Hematopoietic multipotent progenitor cell treated with erythropoietin and hydrocortisone succinate and interleukin-3 and kit ligand, for 17 days (in vitro differentiated cells): ENCODE measurements at regions not wholly inside any gene's neighbourhood (a gene's known extent, or its start where the extent isn't known, plus 50 kb on each side); places are given as distances from the start of the nearest gene placed in this dataset.

Experiments
- DNase-seq: peaks from one replicate; pipeline ENCODE4 v3.0.0-alpha.2; 2015; ENCODE audit warnings: low spot score

- no peak for DNase-seq
These were observed 292.2 kb downstream of the GAS1 start for GRCh38 chr9:86655147-86655546.

DNA sequence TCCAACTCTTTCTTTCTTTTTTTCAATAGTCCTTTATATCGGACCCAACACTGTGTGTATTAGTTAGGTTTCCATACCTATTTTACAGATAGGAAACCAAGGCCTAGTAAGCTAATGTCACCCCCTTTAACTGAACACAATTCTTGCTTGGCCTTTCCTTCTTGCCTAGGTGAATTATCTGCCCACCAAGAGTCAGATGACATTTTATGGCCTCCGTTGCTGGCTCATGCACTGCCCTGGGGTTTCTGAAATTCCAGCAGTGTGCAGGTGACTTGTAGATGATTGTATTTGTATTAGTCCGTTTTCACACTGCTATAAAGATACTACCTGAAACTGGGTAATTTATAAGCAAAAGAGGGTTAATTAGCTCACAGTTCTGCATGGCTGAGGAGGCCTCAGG, 293.8 kb downstream of the GAS1 start:
- no peak for DNase-seq

DNA sequence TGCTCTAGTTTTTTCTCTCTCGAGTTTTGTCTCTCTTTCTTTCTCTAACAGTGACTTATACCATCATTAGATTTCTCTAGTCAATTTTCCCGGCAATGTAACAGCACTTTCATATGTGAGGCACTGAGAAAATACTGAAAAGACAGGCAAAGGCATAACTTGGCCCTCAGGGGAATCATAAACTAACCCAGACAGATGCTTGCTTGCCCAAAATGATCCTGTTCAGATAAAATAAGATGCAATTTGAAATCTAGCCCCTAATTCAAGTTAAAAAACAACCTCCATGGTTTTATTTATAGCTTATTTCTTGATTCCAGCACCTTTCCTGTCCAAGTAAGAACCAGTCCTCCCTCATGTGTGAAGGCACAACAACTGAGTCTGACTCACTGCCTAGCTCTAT, 294.6 kb downstream of the GAS1 start:
- DNase-seq: no peak

DNA sequence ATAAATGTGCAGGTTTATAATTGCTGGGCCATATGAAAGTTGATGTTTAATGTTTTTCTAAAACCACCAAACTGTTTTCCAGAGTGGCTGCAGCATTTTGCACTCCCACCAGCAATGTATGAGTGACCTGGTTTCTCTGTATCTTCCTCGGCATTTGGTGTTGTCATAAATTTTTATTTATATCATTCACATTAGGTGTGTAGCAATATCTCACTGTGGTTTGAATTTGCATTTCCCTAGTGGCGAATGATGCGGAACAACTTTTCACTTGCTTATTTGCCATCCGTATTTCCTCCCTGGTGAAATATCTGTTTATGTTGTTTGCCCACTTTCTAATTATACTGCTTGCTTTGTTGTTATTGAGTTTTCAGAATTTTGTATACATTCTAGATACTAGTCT, 295.7 kb upstream of the TUT7 start:
- no peak for DNase-seq

DNA sequence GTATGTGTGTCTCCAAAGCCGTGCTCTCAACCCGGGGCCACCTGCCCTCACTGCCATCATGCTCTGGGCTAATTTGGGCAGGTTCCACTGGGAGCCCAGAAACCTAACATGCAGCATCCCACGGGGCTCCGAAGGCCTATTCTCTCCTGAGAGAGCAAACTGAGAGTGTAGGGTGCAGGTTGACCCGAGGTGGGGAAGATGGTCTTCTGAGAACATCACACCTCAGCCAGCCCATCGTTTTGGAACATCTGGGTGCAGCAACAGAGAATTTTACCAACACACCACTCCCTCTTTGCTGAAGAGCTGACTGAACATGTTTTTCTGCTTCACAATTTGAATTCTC, 294.6 kb upstream of the TUT7 start:
- no peak for DNase-seq

- no peak for DNase-seq
These were observed 294.1 kb upstream of the TUT7 start for GRCh38 chr9:86648156-86648827.

DNA sequence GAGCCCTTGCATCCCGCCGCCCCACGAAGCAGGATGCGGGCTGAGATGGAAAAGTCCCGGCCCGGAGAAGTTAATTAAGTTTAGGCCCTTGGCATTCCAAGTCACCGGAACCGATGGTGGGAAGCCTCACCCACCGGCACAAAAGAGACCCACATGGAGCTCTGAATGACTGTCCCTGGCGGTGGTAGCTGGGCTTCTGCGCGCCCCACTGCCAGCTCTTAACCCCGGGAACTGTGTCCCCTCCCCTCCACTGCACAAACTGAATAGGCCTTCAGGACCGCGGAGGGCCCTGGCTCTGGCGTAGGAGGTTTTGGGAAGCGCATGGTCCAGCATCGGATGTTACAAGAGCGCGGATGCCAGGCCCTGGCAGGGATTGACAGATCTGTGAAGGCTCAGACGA, 291.1 kb upstream of the TUT7 start:
- DNase-seq: no peak

- DNase-seq: no peak
These were observed 290.4 kb upstream of the TUT7 start for GRCh38 chr9:86644675-86645034.

DNA sequence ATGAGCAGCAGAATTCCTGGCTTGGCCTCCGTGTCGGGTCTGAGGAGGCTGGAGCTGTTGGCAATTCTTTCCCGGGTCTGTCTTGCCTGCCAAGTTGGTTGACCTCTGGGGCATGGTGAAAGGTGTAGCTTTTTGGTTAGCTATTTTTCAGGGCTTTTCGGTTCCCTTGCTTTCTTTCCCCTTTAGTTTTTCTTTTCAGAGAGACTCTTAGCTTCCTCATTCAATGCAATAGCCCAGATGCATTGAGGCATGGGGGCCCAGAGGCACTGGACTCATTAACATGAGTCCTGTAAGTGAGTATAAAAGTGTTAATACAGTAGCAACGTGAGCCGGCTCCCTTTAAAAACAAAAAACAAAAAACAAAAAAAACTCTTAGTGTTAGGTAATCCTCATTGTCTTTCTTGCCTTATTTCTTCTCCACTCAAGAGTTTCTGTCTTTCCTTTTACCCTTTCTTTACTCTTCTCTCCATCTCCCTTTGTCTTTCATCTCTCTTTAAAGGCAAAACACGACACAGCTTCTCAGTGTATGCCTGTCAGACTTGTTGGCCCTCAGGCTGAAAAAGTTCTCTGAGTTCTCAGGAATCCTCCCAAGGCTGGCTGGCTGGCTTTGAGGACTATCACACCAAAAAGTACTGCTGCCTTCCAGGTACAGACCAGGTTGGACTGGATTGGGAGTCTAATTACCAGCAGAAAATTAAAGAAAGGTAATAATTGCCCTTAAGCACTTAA, 289.9 kb upstream of the TUT7 start:
- no peak for DNase-seq

- DNase-seq: no peak
These were observed 288.5 kb upstream of the TUT7 start for GRCh38 chr9:86642721-86643120.

DNA sequence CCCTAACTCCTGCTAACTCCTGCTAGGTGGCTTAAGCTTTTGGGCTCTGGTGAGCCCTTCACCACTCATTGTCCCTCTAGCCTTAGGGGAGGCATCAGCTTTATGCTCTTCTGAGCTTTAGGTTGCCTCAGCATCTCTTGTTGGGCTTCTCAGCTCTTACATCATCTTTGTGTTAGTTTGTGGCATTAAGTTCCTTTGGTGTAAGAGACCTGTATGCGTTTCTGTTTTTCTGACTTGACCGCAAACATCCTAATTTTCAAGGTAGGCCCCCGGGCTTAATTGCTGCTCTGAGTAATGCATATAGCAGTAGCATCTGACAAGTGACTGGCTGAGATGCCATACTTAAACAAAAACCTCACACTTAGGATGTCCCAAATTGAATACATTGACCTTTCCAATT, 287.8 kb upstream of the TUT7 start:
- no peak for DNase-seq

DNA sequence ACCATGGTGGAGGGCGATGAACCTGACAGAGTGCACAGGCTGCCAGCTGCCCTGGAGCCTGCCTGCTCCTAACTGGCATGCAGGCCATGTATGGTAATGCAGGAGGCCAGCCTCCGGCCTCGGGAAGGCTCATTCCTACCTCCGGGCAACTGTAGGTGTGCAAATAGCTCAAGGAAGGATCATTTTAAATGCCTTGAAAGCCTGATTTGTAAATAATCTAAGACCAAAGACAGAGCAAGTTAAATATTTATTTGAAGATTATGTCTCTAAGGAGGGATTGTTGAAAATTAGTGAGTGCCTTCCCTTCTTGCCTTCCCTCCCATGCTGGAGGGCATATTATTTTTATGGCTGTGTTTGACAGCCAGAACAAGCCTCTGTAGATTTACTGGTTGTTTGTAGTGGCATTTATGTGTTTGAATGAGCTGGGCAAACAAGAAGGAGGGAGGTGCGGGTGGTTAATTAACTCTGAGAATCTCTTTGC, 285.7 kb upstream of the TUT7 start:
- DNase-seq: no peak

- DNase-seq: no peak
These were observed 285.1 kb upstream of the TUT7 start for GRCh38 chr9:86639287-86639686.

DNA sequence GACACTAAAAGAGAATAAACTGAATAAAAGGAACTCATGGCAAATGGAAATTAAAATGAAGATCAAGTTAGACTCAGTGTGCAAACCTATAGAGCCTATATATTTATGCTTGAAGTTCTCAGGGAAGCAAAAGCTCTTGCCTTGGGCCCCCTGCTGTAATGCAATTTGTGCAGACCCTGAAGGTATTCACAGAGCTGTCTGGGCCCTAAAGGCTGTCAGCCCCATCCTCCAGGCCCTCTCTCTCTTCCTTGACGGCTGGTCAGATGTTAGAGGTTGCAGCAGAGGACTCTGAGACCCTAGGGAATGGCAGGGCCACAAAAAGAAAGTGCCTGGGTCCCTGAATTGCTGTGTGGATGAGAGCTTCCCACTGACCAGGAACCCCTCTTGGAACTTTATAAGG, 283.9 kb upstream of the TUT7 start:
- no peak for DNase-seq

DNA sequence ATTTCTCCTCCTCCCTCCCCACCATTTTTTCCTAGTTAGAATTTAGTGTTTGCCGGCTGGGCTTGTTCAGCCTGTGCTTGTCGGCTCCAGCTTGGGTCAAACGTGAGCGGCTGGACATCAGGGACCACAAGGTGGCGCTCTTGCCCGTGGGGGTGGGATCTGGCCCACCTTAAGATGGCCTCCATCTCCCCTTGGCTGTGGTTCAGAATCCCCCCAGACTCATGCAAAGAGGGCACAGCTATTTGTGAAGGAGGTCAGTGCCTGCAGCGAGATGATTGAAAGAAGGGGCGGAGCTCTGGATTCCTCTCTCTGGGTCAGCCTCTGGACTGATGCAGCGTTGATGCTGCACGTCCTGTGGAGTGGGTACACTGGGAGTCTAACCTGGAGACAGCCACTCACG, 283.3 kb upstream of the TUT7 start:
- DNase-seq: no peak

DNA sequence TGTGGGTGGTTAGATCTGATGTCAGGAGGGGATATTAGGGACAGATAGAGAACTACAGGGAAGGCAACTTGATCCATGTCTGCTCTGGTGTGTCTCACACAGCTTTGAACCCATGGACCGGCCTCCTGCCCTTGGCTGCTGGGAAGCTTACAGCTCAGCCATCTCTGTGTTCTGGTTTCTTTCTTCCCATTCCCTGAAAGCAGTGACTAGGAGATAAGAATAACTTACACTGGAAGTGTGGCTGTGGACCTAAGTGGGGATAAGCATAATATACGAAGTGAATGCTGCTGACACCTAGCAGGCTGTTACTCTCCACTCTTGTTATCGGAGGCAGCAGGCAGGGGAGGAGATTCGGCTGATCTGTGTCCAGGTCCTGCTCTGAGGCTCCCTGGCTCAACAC, 282.3 kb upstream of the TUT7 start:
- DNase-seq: no peak

- no peak for DNase-seq
These were observed 281.8 kb upstream of the TUT7 start for GRCh38 chr9:86636038-86636437.

- DNase-seq: no peak
These were observed 280.3 kb upstream of the TUT7 start for GRCh38 chr9:86634501-86634900.

GRCh38 chr9:86633945-86634344, 279.7 kb upstream of the TUT7 start:
- DNase-seq: no peak

DNA sequence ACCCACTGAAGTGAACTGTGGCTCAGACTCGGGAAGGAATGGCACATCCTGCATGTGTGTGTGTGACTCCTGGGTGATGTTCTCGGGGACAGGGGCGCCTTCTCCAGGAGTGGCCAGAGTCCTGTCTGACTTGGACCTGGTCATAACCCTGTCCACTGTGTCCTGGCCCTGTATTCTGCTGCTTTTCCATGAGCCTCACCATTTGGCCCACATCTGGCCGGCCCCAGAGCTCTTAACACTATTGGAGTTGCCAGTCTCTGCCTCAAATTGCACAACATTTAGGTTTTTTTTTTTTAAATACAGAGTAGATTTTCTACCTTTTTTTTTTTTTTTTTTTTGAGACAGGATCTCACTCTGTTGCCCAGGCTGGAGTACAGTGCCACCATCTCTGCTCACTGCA, 278.3 kb upstream of the TUT7 start:
- no peak for DNase-seq

GRCh38 chr9:86629530-86629929, 275.3 kb upstream of the TUT7 start:
- DNase-seq: no peak

DNA sequence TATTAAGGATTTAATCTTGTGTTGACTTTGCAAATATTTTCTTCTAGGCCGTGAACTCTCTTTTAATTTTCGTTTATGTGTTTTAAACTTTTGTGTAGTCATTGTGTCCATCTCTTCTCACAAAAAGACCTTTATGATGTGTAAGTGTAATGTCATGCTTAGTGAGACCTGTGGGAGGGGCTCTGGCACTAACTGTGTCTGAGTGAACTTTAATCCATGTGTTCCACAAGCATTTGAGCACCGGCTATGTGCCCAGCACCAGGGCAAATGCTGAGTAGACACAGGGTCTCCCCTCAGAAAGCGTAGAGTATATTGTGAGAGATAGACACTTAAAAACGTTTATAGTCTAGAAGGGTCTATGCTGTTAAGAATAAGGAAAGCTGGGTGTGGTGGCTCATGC, 272.6 kb upstream of the TUT7 start:
- DNase-seq: no peak

DNA sequence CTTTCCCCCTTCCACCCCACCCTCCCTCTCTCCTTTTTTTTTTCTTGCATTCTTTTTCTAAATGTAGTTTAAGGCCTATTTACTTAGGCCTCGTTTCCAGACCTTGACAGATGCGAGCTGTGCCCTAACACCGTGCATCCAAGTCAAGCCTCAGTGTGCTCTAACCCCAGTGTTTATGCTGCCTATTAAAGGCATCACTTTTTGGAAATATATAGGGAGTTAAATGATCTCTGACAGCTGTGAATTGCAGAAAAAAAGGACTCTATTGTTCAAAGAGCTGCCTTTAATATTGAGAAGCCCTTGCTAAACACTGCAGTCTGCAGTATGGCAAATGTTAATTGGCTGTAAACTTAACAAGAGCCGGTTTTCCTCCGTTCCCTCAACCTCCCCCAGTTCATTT, 270.4 kb upstream of the TUT7 start:
- no peak for DNase-seq
